ENCODE measurements at regions not wholly inside any gene's neighbourhood (a gene's known extent, or its start where the extent isn't known, plus 50 kb on each side); places are given as distances from the start of the nearest gene placed in this dataset.

GRCh38 chr7:49279891-49280290, 355.5 kb downstream of the CDC14C start:
- TF ChIP-seq CTCF (conservative IDR thresholded peaks at IDR 0.05; ENCODE audit: low read depth, low read length) (no peak), CEBPB (IDR thresholded peaks at IDR 0.05; ENCODE audit: low read depth, low read length) (no peak), SMC3 (IDR thresholded peaks at IDR 0.05; ENCODE audit: low read depth, low read length) (no peak), POLR2A (IDR thresholded peaks at IDR 0.05; ENCODE audit: low read depth, low read length) (no peak), RAD21 (IDR thresholded peaks at IDR 0.05; ENCODE audit: low read length) (no peak)

All from IMR-90 (cell line).